OCI-LY3 (cell line): ENCODE measurements at regions not wholly inside any gene's neighbourhood (a gene's known extent, or its start where the extent isn't known, plus 50 kb on each side); places are given as distances from the start of the nearest gene placed in this dataset.

Experiments used
- CTCF ChIP-seq: fragments of 200-600, 300-600 bp; sonication (generic); IDR thresholded peaks from 2 replicates; pipeline ENCODE4 v1.5.1; 2014; ENCODE audit warnings: antibody characterized with exemption, low read length, low read depth
- EZH2phosphoT487 ChIP-seq: fragments of 200-600 bp; shearing (Covaris generic); IDR thresholded peaks from 2 replicates; pipeline ENCODE4 v1.6.1; 2018; ENCODE audit warnings: antibody characterized with exemption, mixed run types, low read depth

- TF ChIP-seq CTCF = no peak
- no peak for TF ChIP-seq EZH2phosphoT487
These were observed 275.0 kb upstream of the MVB12B start for GRCh38 chr9:126051446-126052130.
